Left renal cortex interstitium (tissue), 4 donors: ENCODE measurements at regions not wholly inside any gene's neighbourhood (a gene's known extent, or its start where the extent isn't known, plus 50 kb on each side); places are given as distances from the start of the nearest gene placed in this dataset.
"Not testable (repeated sequence)": the region's sequence is repeated elsewhere in the genome, so short reads cannot be mapped to it uniquely, and the experiment has no call there.

Experiments
- DNase-seq, 4 donors: peaks; one replicate each; pipeline ENCODE4 v3.0.0-alpha.2; 2013; ENCODE audit warnings: low read depth in 4 of 4, low spot score in 2 of 4, missing footprints in 1 of 4

- no peak for DNase-seq
Observed at GRCh38 chr6:158920311-158920905, 79.6 kb downstream of the RSPH3 start.

- DNase-seq: no peak
Observed at GRCh38 chr6:158919865-158920264, 80.1 kb downstream of the RSPH3 start.

- DNase-seq: no peak
Observed at GRCh38 chr6:158916617-158917016, 83.4 kb downstream of the RSPH3 start.

- no peak for DNase-seq
Observed at GRCh38 chr6:158914923-158915322, 85.1 kb downstream of the RSPH3 start.

GRCh38 chr6:158913580-158913979 is 86.4 kb downstream of the RSPH3 start:
- DNase-seq: no peak

DNA sequence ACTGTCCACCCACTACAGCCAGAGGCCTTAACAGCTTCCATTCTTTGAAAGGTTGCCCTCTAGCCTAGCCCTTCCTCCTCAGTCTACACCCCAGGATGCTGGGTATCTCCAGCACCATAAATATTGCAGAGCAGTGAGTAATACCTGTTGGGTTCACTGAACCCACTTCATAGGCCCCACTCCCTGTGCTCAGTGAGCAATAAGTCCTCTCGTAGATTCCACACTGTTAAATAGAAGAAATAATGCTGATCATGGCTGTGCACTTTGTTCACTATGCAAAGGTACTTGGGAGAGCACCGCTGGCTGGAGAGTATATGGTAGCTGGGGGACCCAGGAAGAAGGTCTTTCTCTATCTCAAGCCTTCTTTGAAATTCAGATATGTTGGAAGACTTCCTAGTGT is 87.3 kb downstream of the RSPH3 start:
- DNase-seq: no peak

GRCh38 chr6:158911746-158912480 is 88.1 kb downstream of the RSPH3 start:
- DNase-seq: no peak

DNA sequence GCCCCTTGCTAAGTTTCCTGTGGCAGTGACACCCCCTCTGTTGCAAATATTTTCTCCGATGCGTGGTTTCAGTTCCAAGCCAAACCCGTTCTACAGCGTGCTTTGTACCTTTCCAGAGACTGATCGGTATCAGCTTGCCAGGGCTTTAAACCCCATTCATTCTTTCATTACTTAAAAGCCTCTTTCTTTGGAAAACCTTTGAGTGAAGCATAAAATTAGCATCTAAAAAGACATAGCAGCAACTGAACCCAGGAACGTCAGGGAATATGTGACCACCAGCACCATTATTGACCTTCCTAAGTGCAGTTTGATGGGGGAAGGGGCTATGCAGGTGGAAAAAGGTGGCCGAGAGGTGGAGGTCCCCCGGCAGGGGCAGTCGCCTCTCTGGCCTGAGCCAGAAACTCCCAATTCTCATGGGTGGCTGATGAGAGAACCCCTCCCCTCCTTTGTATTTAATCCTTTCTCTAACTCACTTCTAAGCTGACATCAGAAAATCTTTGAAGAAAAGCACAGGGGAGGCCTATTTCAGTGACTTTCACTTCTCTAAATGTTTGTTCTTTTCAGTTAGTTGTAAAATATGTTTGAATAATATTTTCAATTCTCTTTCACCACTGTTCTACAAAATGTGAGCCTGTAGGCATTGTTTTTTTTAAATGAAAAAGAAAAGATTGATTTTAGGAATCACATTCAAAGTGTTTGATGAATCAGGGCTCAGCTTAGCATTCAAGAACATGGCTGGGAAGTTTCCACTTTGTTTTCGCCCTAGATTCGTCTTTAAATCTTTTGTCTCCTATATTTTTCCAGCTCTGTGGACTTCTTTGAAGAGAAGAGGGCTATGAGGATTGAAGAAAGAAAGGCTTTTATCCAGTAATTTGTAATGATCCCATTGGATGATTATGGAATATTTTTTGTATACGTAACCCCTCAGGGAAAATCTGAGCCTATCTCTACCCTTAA is 89.2 kb downstream of the RSPH3 start:
- no peak for DNase-seq

DNA sequence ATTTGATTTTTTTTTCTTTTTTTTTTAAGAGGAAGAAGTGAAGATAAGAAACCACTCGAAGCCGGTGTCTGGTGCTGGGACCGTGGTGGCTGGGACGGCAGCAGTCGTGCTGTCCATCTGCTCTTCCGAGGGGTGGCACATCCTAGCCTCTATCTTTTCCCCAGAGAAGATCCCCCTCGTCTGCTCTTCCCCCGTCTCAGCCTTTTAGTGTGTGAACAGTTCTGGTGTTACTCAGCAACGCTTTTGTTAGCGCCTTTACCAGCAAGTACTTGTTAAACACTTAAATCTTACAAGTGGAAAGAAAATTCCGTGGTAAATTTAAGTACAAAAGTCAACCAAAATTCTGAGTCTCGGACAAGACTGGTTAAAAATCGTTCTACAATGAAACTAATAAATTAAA is 90.1 kb downstream of the RSPH3 start:
- no peak for DNase-seq

DNA sequence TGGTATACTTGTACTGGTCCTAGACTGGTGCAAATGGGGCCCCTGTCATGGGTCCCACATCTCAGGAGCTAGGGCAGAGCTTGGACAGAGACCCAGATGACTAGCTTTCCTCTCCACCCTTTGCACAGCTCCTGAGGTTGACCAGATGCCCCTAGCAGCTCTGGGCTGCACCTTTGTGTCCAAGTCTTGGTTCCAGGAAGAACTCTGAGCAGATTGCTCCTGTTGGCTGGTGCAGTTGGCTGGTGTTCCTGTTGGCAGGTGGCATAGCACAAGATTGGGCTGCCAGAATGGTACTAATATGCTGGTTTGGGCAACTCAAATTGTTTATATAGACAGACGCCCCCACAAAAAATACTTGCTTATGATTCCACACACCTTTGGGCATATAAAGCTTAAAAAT is 89.4 kb upstream of the EZR start:
- no peak for DNase-seq

- DNase-seq: no peak
Observed at GRCh38 chr6:158907931-158908330, 88.8 kb upstream of the EZR start.

DNA sequence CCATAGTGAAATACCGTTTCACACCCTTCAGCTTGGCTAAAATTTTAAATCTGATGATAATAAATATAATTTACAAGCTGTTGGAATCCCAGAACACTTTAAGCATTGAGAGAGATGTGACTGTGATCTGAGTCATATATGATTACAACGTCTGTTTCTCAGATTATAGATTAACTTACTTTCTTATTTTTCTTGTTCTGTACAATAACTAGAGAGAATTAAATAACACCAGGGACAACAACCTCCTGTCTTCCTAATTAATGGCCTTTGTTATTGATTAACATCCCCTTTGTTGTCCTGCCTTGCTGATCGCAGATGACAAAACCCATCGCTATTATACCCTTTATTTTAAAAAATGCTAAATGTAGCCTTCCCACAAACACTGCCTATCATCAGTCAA is 87.8 kb upstream of the EZR start:
- no peak for DNase-seq

DNA sequence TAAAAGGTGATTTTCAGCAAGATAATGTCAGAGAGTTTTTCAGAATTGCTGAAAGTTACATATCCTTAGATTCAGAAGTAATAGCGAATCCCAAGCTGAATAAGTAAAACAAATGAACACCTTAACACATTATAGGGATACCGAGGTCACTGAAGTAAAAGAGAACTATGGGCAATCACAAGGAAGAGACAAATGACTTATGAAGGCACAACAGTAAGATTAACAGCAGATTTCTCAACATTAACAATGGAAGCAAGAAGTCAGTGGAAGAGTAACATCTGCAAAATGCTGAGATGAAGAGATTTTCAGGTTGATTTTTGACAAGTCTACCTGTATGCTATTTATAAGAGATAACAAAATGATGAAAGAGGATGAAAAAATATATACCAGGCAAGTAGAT is 86.1 kb upstream of the EZR start:
- no peak for DNase-seq

DNA sequence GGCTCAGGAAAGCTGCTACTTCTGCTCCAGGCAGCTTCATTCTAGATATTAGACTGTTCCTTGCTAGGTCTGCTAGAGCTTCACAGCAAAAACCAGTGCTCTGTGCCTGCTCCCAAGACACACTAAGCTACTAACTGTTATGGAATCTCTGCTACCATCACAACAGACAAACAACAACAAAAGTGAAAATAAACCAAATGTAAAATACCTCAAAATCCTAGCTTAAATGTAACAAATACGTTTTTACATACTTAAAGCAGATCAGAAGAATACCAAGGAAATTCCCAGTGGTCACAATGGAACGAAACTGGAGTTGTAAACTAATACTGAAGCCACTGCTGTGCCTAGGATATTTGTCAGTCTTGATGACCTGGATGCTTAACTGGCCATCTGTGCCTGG is 84.6 kb upstream of the EZR start:
- no peak for DNase-seq

DNA sequence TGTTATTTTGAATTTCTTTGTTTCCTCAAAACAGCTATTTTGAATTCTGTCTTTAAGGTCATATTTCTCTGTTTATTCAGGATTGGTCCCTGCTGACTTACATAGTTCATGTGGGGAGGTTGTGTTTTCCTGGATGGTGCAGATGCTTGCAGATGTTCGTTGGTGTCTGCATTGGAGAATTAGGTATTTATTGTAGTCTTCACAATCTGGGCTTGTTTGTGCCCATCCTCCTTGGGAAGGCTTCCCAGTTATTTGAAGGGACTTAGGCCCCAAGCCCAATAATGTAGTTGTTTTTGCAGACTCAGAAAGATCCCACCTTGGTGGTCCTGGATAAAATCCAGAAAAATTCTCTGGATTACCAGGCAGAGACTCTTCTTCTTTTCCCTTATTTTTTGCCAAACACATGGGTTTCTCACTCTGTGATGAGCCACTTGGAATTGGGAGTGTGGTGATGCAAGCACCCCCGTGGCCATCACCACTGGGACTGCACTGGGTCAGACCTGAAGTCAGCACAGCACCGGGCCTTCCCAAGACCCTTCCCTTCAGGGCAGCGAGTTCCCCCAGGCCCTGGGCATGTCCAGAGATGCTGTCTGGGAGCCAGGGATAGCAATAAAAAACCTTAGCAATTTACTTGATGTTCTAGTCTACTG is 81.6 kb upstream of the EZR start:
- no peak for DNase-seq

- DNase-seq: no peak
Observed at GRCh38 chr6:158897236-158897635, 78.1 kb upstream of the EZR start.

- no peak for DNase-seq
Observed at GRCh38 chr6:158895661-158896060, 76.5 kb upstream of the EZR start.

DNA sequence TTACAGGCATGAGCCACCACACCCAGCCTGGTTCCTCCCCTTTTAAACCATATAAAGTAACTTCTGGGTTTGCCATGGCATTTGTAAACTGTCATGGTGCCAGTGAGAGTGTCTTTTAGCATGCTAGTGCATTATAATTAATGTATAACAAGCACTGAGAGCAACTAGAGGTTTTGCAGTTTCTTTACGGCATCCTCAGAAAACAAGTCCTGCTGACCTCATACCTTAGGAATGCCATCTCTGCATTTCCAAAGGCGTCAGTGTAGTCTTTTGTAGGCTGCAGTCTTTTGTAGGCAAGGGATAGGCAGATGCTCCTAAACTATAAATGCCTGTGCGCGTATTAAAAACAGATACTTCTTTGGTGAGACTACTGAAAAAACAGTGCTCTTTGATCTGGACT is 75.0 kb upstream of the EZR start:
- DNase-seq: no peak

DNA sequence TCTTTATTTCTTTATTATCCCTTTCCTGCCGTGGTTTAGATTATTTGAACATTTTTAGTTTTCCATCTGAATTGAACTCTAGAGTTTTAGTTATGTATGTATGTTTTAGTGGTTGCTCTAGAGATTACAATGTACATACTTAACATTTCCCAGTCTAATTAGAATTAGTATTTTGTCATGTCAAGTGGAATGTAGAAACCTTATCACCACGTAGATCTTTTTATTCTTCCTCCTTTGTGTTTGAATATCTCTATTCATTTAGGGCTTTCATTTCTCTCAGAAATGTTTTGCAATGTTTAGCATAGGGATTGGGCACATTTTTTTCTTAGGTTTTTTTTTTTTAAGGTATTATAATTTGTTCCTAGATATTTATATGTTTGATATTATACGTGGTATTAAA is 73.1 kb upstream of the EZR start:
- DNase-seq: no peak

DNA sequence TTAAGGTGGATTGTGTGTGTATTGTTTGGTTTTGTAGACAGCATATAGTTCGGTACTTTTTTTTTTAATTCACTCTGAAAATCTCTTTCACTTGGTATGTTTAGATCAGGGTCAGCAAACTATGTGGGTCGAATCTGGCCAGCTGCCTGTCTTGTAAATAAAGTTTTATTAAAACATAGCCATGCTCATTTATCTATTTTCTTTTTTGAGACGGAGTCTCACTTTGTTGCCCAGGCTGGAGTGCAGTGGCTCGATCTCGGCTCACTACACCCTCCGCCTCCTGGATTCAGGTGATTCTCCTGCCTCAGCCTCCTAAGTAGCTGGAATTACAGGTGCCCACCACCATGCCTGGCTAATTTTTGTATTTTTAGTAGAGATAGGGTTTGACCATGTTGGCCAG is 72.4 kb upstream of the EZR start:
- DNase-seq: not testable (repeated sequence)

- not testable (repeated sequence) for DNase-seq
Observed at GRCh38 chr6:158888171-158888570, 69.0 kb upstream of the EZR start.
